NOMO-1 treated with dmso at 0.1 percent for 144 hours (cell line): ENCODE measurements at regions not wholly inside any gene's neighbourhood (a gene's known extent, or its start where the extent isn't known, plus 50 kb on each side); places are given as distances from the start of the nearest gene placed in this dataset.
"Not testable (repeated sequence)": the region's sequence is repeated elsewhere in the genome, so short reads cannot be mapped to it uniquely, and the experiment has no call there.

Experiments
- DNase-seq: peaks from one replicate; lab custom pipeline; 2025; ENCODE audit not compliant: unreplicated experiment; lab: John Stamatoyannopoulos, UW

GRCh38 chr2:242097278-242097677 lies 227.7 kb downstream of the RTP5 start:
- not testable (repeated sequence) for DNase-seq

GRCh38 chr2:242098034-242098433 lies 228.5 kb downstream of the RTP5 start:
- no peak for DNase-seq

- peak; percentile 74 for DNase-seq
These were observed 229.1 kb downstream of the RTP5 start for GRCh38 chr2:242098445-242099128.

GRCh38 chr2:242103093-242103492 lies 233.6 kb downstream of the RTP5 start:
- not testable (repeated sequence) for DNase-seq

GRCh38 chr2:242104202-242104956 lies 234.8 kb downstream of the RTP5 start:
- DNase-seq = not testable (repeated sequence)

- DNase-seq = not testable (repeated sequence)
These were observed 237.5 kb downstream of the RTP5 start for GRCh38 chr2:242107065-242107464.

GRCh38 chr2:242108797-242109500 lies 239.4 kb downstream of the RTP5 start:
- not testable (repeated sequence) for DNase-seq

GRCh38 chr2:242109819-242110218 lies 240.3 kb downstream of the RTP5 start:
- DNase-seq = not testable (repeated sequence)

- not testable (repeated sequence) for DNase-seq
These were observed 242.4 kb downstream of the RTP5 start for GRCh38 chr2:242111954-242112353.

- not testable (repeated sequence) for DNase-seq
These were observed 244.0 kb downstream of the RTP5 start for GRCh38 chr2:242113492-242113891.

GRCh38 chr2:242116676-242117075 lies 247.1 kb downstream of the RTP5 start:
- not testable (repeated sequence) for DNase-seq

- DNase-seq = not testable (repeated sequence)
These were observed 247.8 kb downstream of the RTP5 start for GRCh38 chr2:242117305-242117704.

GRCh38 chr2:242119682-242120081 lies 250.2 kb downstream of the RTP5 start:
- not testable (repeated sequence) for DNase-seq

GRCh38 chr2:242130682-242131081 lies 261.2 kb downstream of the RTP5 start:
- DNase-seq = not testable (repeated sequence)

- DNase-seq = not testable (repeated sequence)
These were observed 290.4 kb downstream of the RTP5 start for GRCh38 chr2:242159921-242160320.

- not testable (repeated sequence) for DNase-seq
These were observed 295.6 kb downstream of the RTP5 start for GRCh38 chr2:242165115-242165514.

GRCh38 chr2:242171290-242171689 lies 301.8 kb downstream of the RTP5 start:
- not testable (repeated sequence) for DNase-seq
